ENCODE measurements at regions not wholly inside any gene's neighbourhood (a gene's known extent, or its start where the extent isn't known, plus 50 kb on each side); places are given as distances from the start of the nearest gene placed in this dataset.
"Not testable (repeated sequence)": the region's sequence is repeated elsewhere in the genome, so short reads cannot be mapped to it uniquely, and the experiment has no call there.

DNA sequence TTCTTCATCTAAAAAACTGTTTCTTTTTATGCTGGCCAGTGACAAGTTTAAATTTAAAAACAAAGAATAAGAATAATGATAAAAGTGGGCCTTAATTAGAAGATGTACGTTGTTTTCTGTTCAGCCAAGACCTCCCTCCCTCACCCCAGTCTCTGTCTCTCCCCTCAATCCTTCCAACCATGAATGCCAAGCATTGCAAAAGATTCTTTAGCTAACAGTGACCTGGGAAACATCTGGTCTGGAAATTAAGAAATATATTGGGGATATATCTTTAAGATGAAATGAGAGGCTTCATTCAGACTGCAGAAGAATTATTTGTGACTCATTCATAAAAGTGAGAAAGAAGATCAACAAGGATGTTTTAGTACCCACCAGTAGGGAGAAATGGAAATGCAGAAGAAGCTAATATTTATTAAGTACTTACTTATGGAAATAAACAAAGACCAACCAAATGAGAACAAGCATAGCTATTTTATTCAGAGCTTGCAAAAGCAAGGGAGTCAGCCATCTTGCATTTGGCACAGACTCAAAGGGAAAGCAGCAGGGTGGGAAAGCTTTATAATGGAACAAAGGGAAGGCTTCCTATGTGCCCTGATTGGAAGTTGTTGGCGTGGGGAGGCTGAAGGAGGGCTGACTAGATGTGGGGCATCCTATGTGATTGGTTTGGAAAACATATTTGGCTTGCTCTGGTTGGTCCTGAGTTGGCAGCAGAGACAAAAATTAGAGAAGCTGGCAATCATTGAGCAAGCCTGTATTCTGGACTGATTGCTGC lies 595.4 kb upstream of the GHITM start:
- intact Hi-C loops (cut with DNase I): loop anchor here (5.0 kb wide), 1 partner anchor 278 kb away; no protein-coding TSS in a partner anchor
- no peak for DNase-seq (ENCODE audit: low spot score)

- no peak for DNase-seq (ENCODE audit: low spot score)
- intact Hi-C loops (cut with DNase I): no loop called here
Observed at GRCh38 chr10:83545901-83546391, 593.4 kb upstream of the GHITM start.

- DNase-seq (ENCODE audit: low spot score); intact Hi-C loops (cut with DNase I): not testable (repeated sequence)
Observed at GRCh38 chr10:83551190-83551589, 588.1 kb upstream of the GHITM start.

DNA sequence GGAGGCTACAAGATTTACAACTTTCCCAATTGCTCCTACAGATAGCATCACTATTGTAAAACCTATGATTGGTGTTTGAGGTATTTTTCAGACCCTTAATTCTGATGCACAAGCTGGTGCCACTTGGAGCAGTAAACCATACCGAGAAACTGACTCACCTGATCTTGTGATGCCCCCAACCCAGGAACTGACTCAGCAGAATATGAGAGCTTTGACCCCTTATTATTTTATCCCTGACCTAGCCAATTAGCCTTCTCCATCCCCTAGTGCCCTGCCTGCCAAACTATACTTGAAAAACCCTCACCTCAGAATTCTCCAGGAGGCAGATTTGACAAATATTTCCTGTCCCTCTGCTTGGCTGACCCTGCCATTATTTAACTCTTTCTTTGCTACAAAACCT lies 585.9 kb upstream of the GHITM start:
- intact Hi-C loops (cut with DNase I): no loop called here

DNA sequence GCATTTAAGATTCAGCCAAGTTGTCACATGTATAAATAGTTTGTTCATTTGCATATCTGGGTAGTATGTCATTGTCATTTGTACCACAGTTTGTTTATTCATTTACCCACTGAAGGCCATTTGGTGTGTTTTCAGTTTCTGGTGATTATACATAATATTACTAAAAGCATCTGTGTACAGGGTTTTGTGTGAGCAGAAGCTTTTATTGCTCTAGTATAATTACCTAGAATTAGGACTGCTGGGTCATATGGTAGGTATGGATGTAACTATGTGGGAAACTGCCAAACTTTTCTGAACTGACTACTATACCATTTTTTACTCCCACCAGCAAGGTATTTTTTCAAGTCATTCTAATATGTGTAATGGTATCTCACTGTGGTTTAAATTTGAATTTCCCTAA lies 584.0 kb upstream of the GHITM start:
- DNase-seq (ENCODE audit: low spot score): no peak
- intact Hi-C loops (cut with DNase I): no loop called here

More for the DNA sequence above, 585.9 kb upstream of the GHITM start:
- no peak for DNase-seq (ENCODE audit: low spot score)

DNA sequence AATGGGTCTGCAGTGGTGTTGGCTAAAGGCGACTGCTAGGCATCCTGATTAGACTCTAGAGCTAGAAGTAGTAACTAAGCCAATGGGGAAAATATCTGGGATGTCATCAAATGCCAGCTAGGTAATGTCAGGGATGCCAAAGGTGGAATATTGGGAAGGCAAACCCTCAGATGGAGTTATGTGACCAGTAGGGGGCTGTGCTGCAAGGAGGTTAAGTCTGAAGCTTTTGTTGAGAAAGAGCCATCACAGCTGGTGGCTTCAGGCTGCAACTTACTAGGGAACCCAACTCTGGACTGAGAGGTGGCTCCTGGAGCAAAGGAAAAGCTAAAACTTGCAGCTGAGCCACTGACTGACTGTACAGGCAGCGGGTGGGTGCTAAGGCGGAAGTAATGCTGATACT lies 576.9 kb upstream of the GHITM start:
- DNase-seq (ENCODE audit: low spot score): no peak
- intact Hi-C loops (cut with DNase I): no loop called here

DNA sequence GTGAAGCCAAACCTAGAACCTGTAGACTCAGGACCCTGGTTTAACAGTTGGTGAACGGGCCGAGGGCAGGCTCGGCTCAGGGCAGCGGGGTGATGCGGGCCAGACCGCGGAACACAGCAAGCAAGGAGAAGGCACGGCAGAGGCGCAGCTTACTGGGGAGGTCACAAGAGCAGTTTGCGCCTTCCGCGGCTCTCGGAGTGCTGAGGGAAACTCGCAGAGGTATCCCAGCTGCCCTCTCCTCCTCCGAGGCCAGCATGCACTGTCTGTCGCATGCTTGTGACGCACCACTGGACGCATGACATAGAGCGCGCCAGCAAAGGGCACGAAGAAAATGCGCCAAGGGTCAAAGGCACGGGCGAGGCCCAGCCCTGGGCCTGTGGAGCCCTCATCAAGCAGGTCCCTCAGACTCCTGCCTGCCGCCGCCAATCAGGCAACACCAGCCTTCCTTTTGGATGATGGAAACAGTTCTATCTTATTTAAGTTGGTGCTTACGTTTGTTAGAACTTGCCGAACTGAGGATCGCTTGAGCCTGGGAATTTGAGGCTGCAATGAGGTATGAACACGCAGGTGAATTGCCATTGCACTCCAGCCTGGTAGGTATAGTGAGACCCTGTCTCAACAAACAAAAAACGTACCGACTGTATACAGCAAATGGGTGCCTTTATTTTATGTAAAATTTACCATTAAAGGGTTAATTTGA lies 574.3 kb upstream of the GHITM start:
- DNase-seq (ENCODE audit: low spot score): no peak
- intact Hi-C loops (cut with DNase I): no loop called here

GRCh38 chr10:83572036-83572435 lies 567.3 kb upstream of the GHITM start:
- DNase-seq (ENCODE audit: low spot score): no peak

GRCh38 chr10:83574770-83575169 lies 564.5 kb upstream of the GHITM start:
- no peak for DNase-seq (ENCODE audit: low spot score)
- intact Hi-C loops (cut with DNase I): no loop called here

More at GRCh38 chr10:83572036-83572435, 567.3 kb upstream of the GHITM start:
- intact Hi-C loops (cut with DNase I): no loop called here

DNA sequence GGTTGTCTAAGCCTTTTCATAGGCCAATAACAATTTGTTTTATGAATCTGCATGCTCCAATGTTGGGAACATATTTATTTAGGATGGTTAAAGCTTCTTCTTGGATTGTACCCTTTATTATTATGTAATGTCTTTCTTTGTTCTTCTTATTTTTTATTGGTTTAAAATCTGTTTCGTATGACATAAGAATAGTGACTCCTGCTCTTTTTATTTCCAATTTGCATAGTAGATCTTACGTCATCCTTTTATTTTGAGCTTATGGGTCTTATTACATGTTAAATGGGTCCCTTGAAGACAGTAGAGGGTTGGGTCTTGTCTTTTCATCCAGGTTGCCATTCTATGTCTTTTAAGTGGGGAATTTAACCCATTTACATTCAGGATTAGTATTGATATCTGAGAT lies 561.9 kb upstream of the GHITM start:
- intact Hi-C loops (cut with DNase I): no loop called here
- DNase-seq (ENCODE audit: low spot score): no peak

DNA sequence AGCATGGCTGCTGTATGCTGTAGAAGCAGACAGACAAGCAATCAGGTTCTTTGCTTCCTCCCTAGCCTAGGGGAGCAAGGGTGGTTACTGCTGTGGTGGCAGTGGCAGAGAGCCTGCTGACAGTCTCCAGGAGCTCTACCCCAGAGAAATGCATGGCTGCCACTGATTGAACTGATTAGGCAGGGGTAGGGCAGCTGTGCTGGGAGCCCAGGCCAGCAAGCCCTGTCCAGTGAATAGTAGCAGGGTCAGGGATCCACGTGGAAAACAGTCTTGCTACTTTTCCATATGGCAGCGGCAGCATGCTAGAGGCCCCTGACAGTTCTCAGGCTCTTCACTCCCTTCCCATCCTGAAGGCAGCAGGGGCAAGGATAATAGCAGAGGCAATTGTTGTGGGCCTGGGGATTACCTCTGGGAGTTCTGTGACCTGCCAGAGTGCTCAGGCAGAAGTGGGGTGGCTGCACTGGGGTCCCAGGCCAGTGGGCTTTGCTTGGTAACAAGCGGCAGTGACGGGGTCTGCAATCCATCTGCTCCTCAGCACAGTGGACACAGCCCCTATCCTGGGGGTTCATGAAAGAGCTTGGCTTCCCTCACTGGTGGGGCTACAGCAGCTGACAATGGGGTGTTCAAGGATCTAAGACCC lies 558.8 kb upstream of the GHITM start:
- intact Hi-C loops (cut with DNase I): no loop called here
- DNase-seq (ENCODE audit: low spot score): no peak

- no peak for DNase-seq (ENCODE audit: low spot score)
- intact Hi-C loops (cut with DNase I): no loop called here
Observed at GRCh38 chr10:83582407-83583095, 556.8 kb upstream of the GHITM start.

DNA sequence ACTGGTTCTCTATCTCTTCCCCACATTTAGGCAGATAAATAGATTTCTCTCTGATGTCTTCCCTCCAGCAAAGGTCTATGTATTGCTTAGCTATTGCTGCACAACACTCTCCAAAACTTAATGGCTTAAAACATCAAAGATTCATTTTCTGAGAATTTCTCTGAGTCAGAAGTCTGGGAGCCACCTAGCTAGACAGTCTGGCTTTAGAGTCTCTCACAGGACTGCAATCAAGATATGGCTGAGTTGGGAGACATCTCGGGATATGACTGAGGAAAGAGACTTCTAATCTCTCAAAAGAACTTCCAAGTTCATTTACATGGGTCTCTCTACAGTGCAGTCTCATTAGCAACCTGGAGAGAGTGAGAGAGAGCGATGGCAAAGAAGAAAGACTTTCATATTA lies 553.6 kb upstream of the GHITM start:
- DNase-seq (ENCODE audit: low spot score): no peak
- intact Hi-C loops (cut with DNase I): no loop called here

DNA sequence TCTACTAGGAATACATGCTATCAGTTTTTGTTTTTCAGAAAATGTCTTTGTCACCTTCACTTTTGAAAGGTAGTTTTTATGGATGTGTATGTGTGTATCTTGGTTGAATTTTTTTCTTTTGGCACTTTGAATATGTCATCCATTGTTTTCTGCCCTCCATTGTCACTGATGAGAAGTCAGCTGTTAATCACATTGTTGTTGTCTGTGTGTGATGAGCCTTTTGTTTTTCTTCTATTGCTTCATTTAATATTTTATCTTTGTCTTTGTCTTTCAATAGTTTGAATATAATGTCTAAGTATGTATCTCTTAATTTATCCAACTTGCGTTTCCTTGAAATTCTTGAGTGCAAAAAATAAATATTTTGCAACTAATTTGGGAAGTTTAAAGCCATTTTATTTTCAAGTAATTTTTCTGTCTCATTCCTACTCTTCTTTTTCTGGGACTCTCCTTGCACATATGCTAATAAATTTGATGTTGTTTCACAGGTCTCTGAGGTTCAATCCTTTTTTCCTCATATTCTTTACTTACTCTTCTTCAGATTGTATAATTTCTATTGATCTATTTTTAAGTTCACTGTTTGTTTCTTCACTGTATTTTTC lies 546.9 kb upstream of the GHITM start:
- DNase-seq (ENCODE audit: low spot score): no peak
- intact Hi-C loops (cut with DNase I): no loop called here

DNA sequence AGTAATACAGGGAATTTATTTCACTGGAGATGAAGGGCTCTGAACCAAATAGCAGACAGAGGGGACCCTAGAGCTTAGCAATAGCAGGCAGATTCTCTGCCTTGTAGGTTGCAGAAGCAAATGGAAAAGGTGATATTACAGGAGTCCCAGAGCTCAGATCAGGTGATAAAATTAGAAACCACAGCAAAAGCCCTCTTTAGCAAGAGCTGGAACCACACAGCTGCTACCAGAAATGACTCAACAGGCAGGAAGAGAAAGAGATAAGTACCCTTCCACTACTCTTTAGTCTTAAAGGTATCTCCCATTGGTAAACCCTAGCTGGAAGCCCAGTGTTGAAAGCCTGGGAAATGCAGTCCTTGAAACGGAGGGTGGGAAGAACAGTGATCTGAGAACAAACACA lies 535.6 kb upstream of the GHITM start:
- intact Hi-C loops (cut with DNase I): loop anchor here (10.0 kb wide), 1 partner anchor 221 kb away; no protein-coding TSS in a partner anchor
- no peak for DNase-seq (ENCODE audit: low spot score)

DNA sequence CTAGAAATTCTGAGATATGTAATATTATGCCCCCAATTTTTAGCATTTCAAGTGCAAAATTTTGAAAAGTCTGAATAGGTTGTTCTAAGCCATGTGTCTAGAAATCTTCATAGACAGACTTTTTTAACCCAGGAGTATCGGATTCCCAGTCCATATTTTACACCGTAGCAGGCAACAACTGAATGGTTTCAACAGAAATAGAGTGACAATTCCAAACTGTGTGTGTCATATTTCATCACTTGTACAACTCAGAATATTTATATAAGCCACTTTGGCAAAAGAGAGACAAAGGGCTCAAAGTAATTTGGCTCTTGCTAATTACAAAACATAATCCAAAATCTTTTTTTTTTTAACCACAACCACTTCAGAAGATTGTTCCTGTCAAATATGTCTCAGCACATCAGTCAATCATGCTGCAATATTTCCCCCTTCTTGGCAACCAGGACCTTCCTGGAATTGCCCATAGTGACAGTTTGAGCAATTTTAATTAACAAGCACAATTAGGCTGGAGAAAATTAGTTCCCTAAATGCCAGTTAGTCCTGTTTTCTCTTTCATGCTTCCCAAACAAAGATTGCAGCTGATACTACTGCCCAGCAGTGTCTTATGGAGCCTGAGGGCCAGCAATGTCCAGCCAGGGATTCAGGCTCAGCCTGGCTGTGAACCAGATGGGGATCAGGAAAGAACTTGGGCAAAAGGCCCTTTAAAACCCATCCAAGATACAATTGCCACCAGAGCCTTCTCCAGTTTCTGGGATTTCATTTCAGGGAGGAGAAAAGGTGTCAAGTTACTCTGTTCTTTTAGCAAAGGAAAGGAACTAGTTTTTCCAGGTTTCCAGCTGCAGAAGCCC lies 533.3 kb upstream of the GHITM start:
- no peak for DNase-seq (ENCODE audit: low spot score)
- intact Hi-C loops (cut with DNase I): loop anchor here (10.0 kb wide), 1 partner anchor 219 kb away; no protein-coding TSS in a partner anchor

GRCh38 chr10:83607959-83608745 lies 531.2 kb upstream of the GHITM start:
- DNase-seq (ENCODE audit: low spot score): no peak
- intact Hi-C loops (cut with DNase I): loop anchor here (10.0 kb wide), 1 partner anchor 217 kb away; no protein-coding TSS in a partner anchor

DNA sequence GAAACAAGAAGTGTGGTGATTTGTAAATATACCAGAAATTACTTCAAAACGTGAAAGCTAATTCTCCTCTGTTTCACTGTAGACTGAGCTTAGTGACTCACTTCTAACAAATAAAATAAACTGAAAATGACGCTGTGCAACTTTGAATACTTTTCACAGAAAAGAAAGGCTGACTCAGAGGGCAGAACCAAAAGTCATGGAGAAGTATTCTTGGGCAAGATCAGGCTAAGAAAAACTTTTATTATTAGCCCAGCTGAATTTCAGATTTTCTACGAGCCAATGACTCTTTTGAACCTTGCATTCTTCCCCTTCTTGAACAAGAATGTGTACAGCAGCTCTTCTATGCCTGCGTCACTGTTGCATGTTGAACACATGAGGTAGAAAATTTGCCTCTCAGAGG lies 527.3 kb upstream of the GHITM start:
- intact Hi-C loops (cut with DNase I): no loop called here
- DNase-seq (ENCODE audit: low spot score): no peak
